ENCODE measurements at regions not wholly inside any gene's neighbourhood (a gene's known extent, or its start where the extent isn't known, plus 50 kb on each side); places are given as distances from the start of the nearest gene placed in this dataset.

GRCh38 chr15:61640756-61641155, 411.7 kb upstream of the RORA start:
- no peak overlapping the region for H3K4me3 ChIP-seq (ENCODE audit: low read depth, low read length)
- in situ Hi-C loops (cut with HindIII; ENCODE audit: low sequenced_read_pairs): no loop called here
- no peak for TF ChIP-seq CTCF (IDR thresholded peaks at IDR 0.05; ENCODE audit: low read depth, low read length)
- DNase-seq (ENCODE audit: low read depth, low spot score): no peak

GRCh38 chr15:61639491-61639890, 410.4 kb upstream of the RORA start:
- no peak for DNase-seq (ENCODE audit: low read depth, low spot score)
- in situ Hi-C loops (cut with HindIII; ENCODE audit: low sequenced_read_pairs): no loop called here
- H3K4me3 ChIP-seq (ENCODE audit: low read depth, low read length): no peak overlapping the region
- TF ChIP-seq CTCF (IDR thresholded peaks at IDR 0.05; ENCODE audit: low read depth, low read length): no peak

GRCh38 chr15:61634837-61635236, 405.7 kb upstream of the RORA start:
- DNase-seq (ENCODE audit: low read depth, low spot score): no peak
- in situ Hi-C loops (cut with HindIII; ENCODE audit: low sequenced_read_pairs): no loop called here
- no peak for TF ChIP-seq CTCF (IDR thresholded peaks at IDR 0.05; ENCODE audit: low read depth, low read length)
- no peak overlapping the region for H3K4me3 ChIP-seq (ENCODE audit: low read depth, low read length)

- no peak for TF ChIP-seq CTCF (IDR thresholded peaks at IDR 0.05; ENCODE audit: low read depth, low read length)
These were observed 404.8 kb upstream of the RORA start for GRCh38 chr15:61633951-61634350.

GRCh38 chr15:61629269-61629668, 400.2 kb upstream of the RORA start:
- H3K4me3 ChIP-seq (ENCODE audit: low read depth, low read length): no peak overlapping the region
- no peak for TF ChIP-seq CTCF (IDR thresholded peaks at IDR 0.05; ENCODE audit: low read depth, low read length)
- in situ Hi-C loops (cut with HindIII; ENCODE audit: low sequenced_read_pairs): no loop called here

More at GRCh38 chr15:61633951-61634350, 404.8 kb upstream of the RORA start:
- in situ Hi-C loops (cut with HindIII; ENCODE audit: low sequenced_read_pairs): no loop called here
- no peak for DNase-seq (ENCODE audit: low read depth, low spot score)
- H3K4me3 ChIP-seq (ENCODE audit: low read depth, low read length): no peak overlapping the region

GRCh38 chr15:61624950-61625349, 395.8 kb upstream of the RORA start:
- no peak for DNase-seq (ENCODE audit: low read depth, low spot score)
- TF ChIP-seq CTCF (IDR thresholded peaks at IDR 0.05; ENCODE audit: low read depth, low read length): no peak
- H3K4me3 ChIP-seq (ENCODE audit: low read depth, low read length): no peak overlapping the region
- in situ Hi-C loops (cut with HindIII; ENCODE audit: low sequenced_read_pairs): no loop called here

More at GRCh38 chr15:61629269-61629668, 400.2 kb upstream of the RORA start:
- no peak for DNase-seq (ENCODE audit: low read depth, low spot score)

- DNase-seq (ENCODE audit: low read depth, low spot score): no peak
- in situ Hi-C loops (cut with HindIII; ENCODE audit: low sequenced_read_pairs): no loop called here
- no peak for TF ChIP-seq CTCF (IDR thresholded peaks at IDR 0.05; ENCODE audit: low read depth, low read length)
- H3K4me3 ChIP-seq (ENCODE audit: low read depth, low read length): no peak overlapping the region
These were observed 394.6 kb upstream of the RORA start for GRCh38 chr15:61623746-61624145.

Measured in astrocyte of the spinal cord (primary cell).